LNCaP clone FGC (cell line): ENCODE measurements at regions not wholly inside any gene's neighbourhood (a gene's known extent, or its start where the extent isn't known, plus 50 kb on each side); places are given as distances from the start of the nearest gene placed in this dataset.

ENCODE experiments used
- DNase-seq: peaks from one replicate; pipeline ENCODE4 v3.0.0-alpha.2; 2011; ENCODE audit warnings: low read depth
- H3K4me3 ChIP-seq: 2 replicates; pipeline ENCODE4 v1.5.1; 2011; ENCODE audit warnings: mild to moderate bottlenecking, low read depth, low read length, control low read depth
- TF ChIP-seq, protein P1 (sequence below): IDR thresholded peaks from 2 replicates; pipeline ENCODE4 v1.5.1; 2012; ENCODE audit warnings: mild to moderate bottlenecking; ENCODE audit not compliant: control insufficient read depth, insufficient read depth; ENCODE audit errors: extremely low read depth

DNA sequence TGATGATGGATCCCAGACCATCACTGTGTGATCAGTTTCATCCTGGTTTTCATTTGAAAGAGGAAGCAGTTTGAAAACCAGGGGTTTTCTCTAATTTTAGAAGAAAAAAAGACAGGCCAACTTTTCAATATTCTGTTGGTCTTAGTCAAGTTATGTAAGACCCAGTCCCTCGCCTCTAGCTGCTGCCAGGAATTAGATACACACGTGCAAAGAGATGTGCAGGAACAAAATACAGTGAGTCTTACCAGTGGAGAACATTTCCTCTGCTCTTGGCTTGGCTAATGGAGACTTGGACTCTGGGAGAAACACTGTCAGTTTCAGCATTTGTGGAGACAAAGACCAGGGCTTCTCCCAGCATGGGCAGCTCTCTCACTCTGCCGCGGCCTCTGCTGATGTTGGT, 214.9 kb upstream of the C2CD4B start:
- H3K4me3 ChIP-seq, result no peak overlapping the region
- no peak for DNase-seq
- TF ChIP-seq, protein P1, sequence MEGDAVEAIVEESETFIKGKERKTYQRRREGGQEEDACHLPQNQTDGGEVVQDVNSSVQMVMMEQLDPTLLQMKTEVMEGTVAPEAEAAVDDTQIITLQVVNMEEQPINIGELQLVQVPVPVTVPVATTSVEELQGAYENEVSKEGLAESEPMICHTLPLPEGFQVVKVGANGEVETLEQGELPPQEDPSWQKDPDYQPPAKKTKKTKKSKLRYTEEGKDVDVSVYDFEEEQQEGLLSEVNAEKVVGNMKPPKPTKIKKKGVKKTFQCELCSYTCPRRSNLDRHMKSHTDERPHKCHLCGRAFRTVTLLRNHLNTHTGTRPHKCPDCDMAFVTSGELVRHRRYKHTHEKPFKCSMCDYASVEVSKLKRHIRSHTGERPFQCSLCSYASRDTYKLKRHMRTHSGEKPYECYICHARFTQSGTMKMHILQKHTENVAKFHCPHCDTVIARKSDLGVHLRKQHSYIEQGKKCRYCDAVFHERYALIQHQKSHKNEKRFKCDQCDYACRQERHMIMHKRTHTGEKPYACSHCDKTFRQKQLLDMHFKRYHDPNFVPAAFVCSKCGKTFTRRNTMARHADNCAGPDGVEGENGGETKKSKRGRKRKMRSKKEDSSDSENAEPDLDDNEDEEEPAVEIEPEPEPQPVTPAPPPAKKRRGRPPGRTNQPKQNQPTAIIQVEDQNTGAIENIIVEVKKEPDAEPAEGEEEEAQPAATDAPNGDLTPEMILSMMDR, result no peak

GRCh38 chr15:62382046-62382445, 217.0 kb upstream of the C2CD4B start:
- no peak for DNase-seq
- TF ChIP-seq, protein P1, result no peak
- no peak overlapping the region for H3K4me3 ChIP-seq

GRCh38 chr15:62389885-62390790, 225.1 kb upstream of the C2CD4B start, which contains the start of gene TLN2:
TLN2 (plus strand) TSS chr15:62390550.
- peak within 1 kb of the TSS; percentile 90 for H3K4me3 ChIP-seq
- TF ChIP-seq, protein P1, result no peak
- DNase-seq, result no peak

DNA sequence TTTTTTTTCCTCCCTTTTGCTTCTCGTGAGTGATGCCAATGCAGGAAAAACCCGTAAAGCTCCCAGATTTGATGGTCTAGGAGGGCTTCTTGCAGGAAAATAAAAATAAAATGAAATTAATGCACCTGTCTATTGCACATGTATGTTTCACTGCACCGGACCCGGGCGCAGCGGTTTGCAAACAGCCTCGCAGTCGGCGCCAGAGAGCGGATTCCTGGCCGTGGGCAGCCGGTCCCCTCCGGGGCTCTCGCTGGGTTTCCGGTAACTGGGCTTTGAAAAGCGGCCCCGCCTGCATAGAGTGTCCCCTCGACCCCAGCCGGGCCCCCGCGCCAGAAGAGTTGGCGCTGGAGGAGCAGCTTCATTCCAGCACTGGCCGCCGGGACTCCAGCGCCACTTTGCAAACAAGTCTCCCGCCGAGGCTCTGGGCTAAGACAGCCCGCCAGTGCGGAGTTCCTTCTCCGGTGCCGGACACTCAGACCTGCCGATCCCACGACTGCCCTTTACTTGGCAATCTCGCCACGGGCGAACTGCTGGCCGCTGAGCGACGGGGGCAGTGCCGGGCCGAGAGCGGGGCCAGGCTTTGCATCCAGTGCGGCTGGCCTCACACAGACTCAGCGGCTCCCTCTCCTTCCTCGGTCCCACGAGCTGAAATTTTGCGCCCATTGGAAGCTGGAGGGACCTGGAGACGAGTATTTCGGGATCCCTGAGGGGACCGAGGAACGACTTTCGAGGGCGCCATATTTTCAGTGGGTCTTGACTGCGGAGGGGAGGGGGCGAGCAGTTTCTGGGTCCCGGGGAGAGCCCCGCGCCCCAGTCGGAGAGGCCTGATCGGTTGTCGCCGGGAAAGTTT, 225.9 kb upstream of the C2CD4B start:
- TF ChIP-seq, protein P1, result peak; percentile 22; the same call in 1 of the 2 replicates
- DNase-seq, result no peak
- H3K4me3 ChIP-seq, result peak overlapping the region; percentile 90

DNA sequence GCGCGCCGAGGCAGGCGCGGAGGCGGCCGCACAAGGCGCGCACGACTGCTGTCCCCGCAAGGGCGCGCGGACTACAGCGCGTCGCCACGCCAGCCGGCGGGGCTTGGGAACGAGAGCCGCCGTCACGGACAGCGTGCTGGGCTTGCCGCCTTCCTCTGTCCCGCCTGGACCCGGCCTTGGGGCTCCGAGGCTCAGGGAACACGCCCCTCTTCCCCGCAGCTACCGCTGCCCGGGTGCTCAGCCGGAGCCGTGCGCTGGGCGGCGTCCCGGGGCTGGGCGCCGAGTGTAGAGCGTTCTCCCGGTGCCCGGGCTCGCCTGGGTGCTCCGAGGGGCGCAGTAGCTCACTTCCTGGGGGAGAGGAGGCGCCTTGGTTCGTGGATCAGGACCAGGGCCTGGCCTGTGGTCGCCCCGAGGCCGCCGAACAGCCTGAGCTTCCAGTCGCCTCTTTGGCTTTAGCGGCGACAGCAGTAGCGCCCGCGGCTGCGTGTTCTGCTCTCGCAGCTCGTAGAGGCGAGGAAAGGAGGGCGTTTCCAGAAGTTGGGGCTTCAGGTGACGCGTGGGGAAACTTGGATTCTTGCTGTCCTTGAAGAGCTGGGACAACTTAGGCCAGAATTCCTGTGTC, 226.7 kb upstream of the C2CD4B start:
- TF ChIP-seq, protein P1, result peak; percentile 66
- no peak for DNase-seq

DNA sequence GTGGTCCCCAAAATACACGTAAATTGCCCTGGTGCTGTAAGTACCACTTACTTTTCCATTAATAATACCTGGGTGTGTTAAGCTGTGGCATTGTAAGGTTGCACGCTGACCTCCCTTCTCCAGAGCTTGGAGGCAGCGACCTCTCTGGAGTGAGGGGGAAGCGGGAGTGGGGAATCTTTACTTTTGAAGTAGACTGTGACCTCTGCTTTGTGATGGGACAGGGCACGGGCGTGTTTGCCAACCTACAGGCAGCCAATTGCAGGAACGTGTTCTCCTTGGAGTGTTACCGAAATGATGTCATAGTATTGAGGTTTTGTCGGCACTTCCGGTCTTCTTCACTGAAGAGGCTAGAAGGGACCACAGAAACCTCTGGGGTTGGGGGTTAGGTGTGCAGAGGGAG, 227.3 kb upstream of the C2CD4B start:
- no peak for DNase-seq
- TF ChIP-seq, protein P1, result no peak
- H3K4me3 ChIP-seq, result peak overlapping the region; percentile 90

More for the DNA sequence above, 226.7 kb upstream of the C2CD4B start:
- peak overlapping the region; percentile 90 for H3K4me3 ChIP-seq
